ENCODE measurements at regions not wholly inside any gene's neighbourhood (a gene's known extent, or its start where the extent isn't known, plus 50 kb on each side); places are given as distances from the start of the nearest gene placed in this dataset.
"Not testable (repeated sequence)": the region's sequence is repeated elsewhere in the genome, so short reads cannot be mapped to it uniquely, and the experiment has no call there.

DNA sequence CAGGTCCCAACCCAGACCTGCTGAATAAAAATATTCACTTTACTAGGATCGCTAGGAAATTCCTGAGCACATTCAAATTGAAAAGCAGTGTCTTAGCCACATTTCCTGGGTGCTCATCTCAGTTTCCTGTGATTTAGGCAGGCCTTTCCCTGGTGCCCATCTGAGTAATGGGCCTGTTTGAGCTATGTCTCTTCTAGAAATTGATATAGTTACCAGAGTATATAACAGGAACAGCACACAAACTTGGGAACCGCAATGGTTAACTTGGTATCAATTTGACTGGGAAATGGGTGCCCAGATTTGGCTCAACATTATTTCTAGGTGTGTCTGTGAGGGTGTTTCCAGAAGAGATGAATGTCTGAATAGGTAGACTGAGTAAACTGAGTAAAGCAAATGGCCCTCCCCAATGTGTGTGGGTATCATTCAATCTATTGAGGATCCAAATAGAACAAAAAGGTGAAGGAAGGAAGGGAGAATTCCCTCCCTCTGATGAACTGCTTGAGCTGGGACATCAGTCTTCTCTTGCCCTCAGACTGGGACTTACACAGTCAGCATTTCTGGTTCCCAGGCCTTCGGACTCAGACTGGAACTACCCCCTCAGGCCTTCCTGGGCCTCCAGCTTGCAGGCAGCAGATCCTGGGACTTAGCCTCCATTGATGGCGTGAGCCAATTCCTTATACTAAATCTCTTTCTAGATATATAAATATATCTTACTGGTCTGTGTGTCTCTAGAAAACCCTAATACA lies 99.1 kb downstream of the CCDC71L start:
- no peak for ATAC-seq (ENCODE audit: low read depth)
- Mint-ChIP-seq H3K36me3 (no peaks in the 10 kb centered on the region), H3K4me3 (no peak overlapping the region), H3K27me3 (peaks cover 5% of the 10 kb centered on the region), H3K27ac (no peak overlapping the region), H3K9me3 (peaks cover 9% of the 10 kb centered on the region), H3K4me1 (peaks cover 2% of the 10 kb centered on the region)
- no peak for DNase-seq (ENCODE audit: low spot score in 2 of 2)

DNA sequence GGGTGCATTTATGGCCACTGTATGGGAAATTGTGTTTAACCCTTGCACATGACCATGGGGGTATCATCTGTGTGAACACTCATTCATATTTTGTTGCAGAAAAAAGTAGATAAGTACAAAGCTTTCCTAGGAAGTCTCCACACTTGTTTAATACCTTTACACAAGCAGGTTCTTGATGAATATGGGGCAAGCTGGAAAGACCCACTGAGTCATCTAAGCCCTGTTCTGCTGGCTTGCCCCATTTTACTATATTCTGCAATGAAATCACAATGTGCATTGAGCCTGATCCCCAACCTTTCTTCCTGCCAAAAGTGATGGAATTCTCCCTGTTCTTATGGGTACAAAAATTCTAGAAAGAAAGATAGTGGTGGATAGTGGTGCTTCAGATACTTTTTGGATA lies 99.8 kb downstream of the CCDC71L start:
- peaks cover 1% of the 10 kb centered on the region for H3K27me3 Mint-ChIP-seq
- peaks cover 7% of the 10 kb centered on the region for H3K4me1 Mint-ChIP-seq
- peaks cover 9% of the 10 kb centered on the region for H3K9me3 Mint-ChIP-seq
- H3K27ac Mint-ChIP-seq: no peak overlapping the region
- no peak for DNase-seq (ENCODE audit: low spot score in 2 of 2)
- no peak for ATAC-seq (ENCODE audit: low read depth)
- no peak overlapping the region for H3K4me3 Mint-ChIP-seq
- no peaks in the 10 kb centered on the region for H3K36me3 Mint-ChIP-seq

DNA sequence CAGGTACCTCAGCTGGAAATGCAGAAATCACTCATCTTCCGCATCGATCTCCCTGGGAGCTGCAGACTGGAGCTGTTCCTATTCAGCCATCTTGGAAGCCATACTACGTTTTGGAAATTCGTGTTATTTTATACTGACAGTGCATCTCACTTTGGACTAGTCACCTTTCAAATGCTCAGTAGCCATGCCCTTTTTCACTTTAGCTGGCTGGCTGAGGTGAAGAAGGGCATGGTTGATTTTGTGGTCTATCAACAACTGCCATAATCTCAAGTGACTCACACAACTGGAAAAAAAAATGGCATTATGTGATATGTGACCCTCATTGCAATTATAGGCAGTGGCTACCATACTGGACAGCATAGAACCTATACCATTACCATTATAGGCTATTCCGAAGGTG lies 100.5 kb downstream of the CCDC71L start:
- Mint-ChIP-seq H3K4me3 (no peak overlapping the region), H3K27ac (no peak overlapping the region), H3K36me3 (no peaks in the 10 kb centered on the region), H3K9me3 (peaks cover 9% of the 10 kb centered on the region), H3K27me3 (peaks cover 1% of the 10 kb centered on the region), H3K4me1 (peaks cover 8% of the 10 kb centered on the region)
- DNase-seq (ENCODE audit: low spot score in 2 of 2): no peak
- no peak for ATAC-seq (ENCODE audit: low read depth)

DNA sequence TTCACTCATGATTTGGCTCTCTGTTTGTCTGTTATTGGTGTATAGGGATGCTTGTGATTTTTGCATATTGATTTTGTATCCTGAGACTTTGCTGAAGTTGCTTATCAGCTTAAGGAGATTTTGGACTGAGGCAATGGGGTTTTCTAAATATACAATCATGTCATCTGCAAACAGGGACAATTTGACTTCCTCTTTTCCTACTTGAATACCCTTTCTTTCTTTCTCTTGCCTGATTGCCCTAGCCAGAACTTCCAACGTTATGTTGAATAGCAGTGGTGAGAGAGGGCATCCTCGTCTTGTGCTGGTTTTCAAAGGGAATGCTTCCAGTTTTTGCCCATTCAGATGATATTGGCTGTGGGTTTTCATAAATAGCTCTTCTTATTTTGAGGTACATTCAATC lies 104.7 kb downstream of the CCDC71L start:
- DNase-seq (ENCODE audit: low spot score in 2 of 2); H3K36me3 Mint-ChIP-seq; ATAC-seq (ENCODE audit: low read depth); H3K27ac Mint-ChIP-seq; H3K27me3 Mint-ChIP-seq; H3K4me3 Mint-ChIP-seq: not testable (repeated sequence)
- H3K4me1 Mint-ChIP-seq: peaks cover 29% of the 10 kb centered on the region
- H3K9me3 Mint-ChIP-seq: peaks cover 10% of the 10 kb centered on the region

DNA sequence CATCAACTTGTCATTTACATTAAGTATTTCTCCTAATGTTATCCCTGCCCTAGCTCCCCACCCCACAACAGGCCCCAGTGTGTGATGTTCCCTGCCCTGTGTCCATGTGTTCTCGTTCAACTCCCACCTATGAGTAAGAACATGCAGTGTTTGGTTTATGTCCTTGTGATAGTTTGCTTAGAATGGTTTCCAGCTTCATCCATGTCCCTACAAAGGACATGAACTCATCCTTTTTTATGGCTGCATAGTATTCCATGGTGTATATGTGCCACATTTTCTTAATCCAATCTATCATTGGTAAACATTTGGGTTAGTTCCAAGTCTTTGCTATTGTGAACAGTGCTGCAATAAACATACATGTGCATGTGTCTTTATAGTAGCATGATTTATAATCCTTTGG lies 106.3 kb downstream of the CCDC71L start:
- not testable (repeated sequence) for H3K4me3 Mint-ChIP-seq; ATAC-seq (ENCODE audit: low read depth); H3K27ac Mint-ChIP-seq; H3K27me3 Mint-ChIP-seq; H3K36me3 Mint-ChIP-seq; DNase-seq (ENCODE audit: low spot score in 2 of 2)
- Mint-ChIP-seq H3K9me3 (peaks cover 10% of the 10 kb centered on the region), H3K4me1 (peaks cover 29% of the 10 kb centered on the region)

DNA sequence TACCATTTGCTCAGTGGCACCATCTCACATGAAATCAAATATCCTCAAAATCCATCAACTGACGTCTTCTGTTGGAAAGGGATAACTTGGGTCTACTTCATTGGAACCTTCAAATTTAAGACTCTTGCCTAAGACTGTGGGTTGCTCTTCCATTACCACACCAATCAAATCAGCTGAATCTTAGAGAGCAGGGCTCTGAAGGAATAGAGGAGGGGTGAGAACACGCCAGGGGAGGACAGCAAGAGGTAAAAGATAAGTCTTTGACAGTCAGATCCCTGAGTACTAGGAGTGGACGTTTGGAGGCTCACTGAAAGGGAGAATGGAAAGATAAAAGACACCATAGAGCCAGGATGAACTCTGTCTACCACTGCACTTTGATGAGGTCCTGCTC lies 107.5 kb downstream of the CCDC71L start:
- Mint-ChIP-seq H3K36me3 (peaks cover 2% of the 10 kb centered on the region), H3K27me3 (no peaks in the 10 kb centered on the region), H3K4me3 (no peak overlapping the region), H3K27ac (peak overlapping the region; percentile 33), H3K9me3 (peaks cover 3% of the 10 kb centered on the region), H3K4me1 (peaks cover 27% of the 10 kb centered on the region)
- ATAC-seq (ENCODE audit: low read depth): no peak
- no peak for DNase-seq (ENCODE audit: low spot score in 2 of 2)

DNA sequence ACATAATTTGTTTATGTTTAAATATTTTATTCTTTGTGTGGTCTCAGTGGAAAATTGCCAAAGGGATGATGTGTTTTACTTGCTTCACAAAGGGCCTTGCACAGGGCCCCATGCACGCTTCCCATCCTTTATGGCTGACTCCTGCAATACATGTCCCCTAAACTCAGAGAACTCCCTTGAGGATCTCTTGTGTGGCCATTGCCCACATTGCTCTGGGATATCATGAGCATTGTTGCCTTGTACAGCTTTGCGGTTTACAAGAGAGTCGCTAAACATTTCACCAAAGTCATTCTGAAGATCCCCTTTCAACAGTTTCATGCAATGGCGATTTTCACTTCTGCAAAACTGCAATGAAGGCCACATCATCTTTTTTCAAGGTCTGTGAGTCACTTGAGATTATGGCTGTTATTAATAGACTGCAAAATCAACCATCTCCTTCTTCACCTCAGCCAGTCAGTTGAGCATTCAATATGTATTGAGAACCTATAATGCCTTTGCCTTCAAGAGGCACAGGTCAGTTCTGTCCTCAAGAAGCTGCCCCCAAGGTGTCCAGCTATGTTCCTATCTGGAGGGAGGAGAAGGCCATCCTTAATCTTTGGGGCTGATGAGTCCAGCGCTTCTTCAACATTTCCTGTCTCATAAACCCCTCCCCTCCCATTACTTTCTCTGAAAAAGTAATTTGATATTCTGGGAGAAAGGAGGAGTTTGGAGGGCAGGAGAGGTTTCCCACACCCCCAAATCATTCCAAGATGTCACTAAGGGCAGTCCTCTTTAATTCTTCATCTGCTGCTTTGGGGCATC lies 108.1 kb downstream of the CCDC71L start:
- Mint-ChIP-seq H3K27ac (peak overlapping the region; percentile 33), H3K4me3 (no peak overlapping the region), H3K36me3 (peaks cover 2% of the 10 kb centered on the region), H3K9me3 (peaks cover 2% of the 10 kb centered on the region), H3K4me1 (peaks cover 27% of the 10 kb centered on the region), H3K27me3 (no peaks in the 10 kb centered on the region)
- ATAC-seq (ENCODE audit: low read depth) (peak; percentile 97), DNase-seq (ENCODE audit: low spot score in 2 of 2) (peak; percentile 27 to 61)

DNA sequence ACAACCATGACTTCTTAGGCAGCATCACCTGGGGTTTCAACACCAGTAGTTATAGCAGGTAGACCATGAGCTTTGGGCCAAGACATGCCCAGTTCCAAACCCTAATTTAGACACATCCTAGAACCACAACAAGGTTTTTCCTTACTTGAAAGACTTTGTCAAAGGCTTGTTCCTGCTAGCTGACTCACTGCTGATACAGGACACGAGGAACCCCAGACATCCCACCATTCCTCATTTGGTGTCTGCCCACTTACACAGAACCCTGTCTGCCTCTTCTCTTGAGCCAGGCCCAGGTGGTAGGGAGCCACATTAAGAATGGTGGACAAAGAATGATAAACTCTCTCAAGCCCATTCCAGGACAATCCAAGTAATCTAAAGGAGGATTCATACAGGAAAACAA lies 109.0 kb downstream of the CCDC71L start:
- Mint-ChIP-seq H3K4me1 (peaks cover 27% of the 10 kb centered on the region), H3K36me3 (peaks cover 2% of the 10 kb centered on the region), H3K27ac (no peak overlapping the region), H3K4me3 (peak overlapping the region; percentile 18), H3K27me3 (no peaks in the 10 kb centered on the region), H3K9me3 (peaks cover 2% of the 10 kb centered on the region)
- DNase-seq (ENCODE audit: low spot score in 2 of 2) (no peak), ATAC-seq (ENCODE audit: low read depth) (no peak)

DNA sequence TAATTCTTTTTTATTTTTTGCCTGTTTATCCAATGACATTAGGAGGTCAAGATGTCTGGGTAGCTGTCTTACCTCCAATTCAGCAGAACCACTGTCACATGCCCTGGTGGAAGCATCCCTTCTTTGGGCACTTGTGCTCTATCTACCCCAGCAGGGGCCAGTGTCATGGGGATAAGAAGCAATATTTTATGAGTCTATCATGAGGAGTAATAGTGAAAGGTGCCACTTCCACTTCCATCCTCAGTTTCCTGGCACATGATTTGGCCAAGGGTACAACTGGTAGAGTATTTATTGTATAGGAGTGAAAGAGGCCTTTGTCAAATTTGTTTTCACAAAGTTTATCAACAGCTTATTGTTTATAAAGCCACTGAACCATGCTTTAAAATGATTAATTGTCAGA lies 112.5 kb downstream of the CCDC71L start:
- H3K4me3 Mint-ChIP-seq: no peak overlapping the region
- H3K4me1 Mint-ChIP-seq: peaks cover 17% of the 10 kb centered on the region
- no peaks in the 10 kb centered on the region for H3K9me3 Mint-ChIP-seq
- no peak overlapping the region for H3K27ac Mint-ChIP-seq
- H3K36me3 Mint-ChIP-seq: no peaks in the 10 kb centered on the region
- no peak for DNase-seq (ENCODE audit: low spot score in 2 of 2)
- no peaks in the 10 kb centered on the region for H3K27me3 Mint-ChIP-seq
- no peak for ATAC-seq (ENCODE audit: low read depth)

DNA sequence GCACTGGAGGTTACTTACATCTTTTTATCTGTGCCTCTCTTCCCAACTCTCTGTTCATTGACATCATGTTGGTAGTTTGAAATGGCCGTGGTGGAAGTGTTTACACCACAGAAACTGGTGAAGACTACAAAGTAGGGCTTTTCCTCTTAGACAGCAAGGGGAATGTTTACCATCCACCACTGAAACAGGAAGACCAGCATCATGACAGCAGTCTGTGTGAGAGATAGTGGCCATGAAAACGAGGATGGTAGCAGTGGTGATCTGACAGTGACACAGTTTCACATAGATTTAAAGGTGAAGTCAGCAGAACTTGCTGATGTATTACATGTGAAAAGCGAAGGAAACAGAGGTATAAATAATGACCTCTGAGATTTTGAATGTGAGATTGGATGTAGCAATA lies 115.7 kb downstream of the CCDC71L start:
- peaks cover 5% of the 10 kb centered on the region for H3K4me1 Mint-ChIP-seq
- H3K27ac Mint-ChIP-seq: no peak overlapping the region
- no peaks in the 10 kb centered on the region for H3K27me3 Mint-ChIP-seq
- ATAC-seq (ENCODE audit: low read depth) (no peak), DNase-seq (ENCODE audit: low spot score in 2 of 2) (no peak)
- H3K36me3 Mint-ChIP-seq: no peaks in the 10 kb centered on the region
- H3K9me3 Mint-ChIP-seq: no peaks in the 10 kb centered on the region
- no peak overlapping the region for H3K4me3 Mint-ChIP-seq

DNA sequence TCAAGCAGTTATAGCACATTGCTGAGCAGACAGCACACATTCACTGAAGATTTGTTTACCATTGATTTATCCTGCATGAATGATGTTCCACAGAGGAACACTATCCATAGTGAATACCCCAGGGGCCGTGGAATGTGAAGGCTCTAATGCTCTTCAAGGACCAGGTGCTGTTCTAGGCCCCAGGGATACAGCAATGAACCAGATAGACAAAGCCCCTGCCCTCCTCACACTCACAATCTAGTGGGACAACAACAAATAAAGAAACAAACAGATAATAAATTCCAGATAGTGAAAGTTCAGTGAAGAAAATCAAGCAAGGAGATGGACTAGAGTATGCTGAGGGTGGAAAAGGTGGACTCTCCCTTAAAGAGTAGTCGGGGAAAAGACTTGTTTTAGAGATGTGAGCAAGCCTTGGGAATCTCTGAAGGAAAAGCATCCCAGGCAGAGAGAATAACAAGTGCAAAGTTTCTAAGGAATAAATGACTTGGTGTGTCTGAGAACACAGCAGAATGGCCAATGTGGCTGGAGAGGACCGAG lies 117.7 kb downstream of the CCDC71L start:
- H3K9me3 Mint-ChIP-seq: no peaks in the 10 kb centered on the region

DNA sequence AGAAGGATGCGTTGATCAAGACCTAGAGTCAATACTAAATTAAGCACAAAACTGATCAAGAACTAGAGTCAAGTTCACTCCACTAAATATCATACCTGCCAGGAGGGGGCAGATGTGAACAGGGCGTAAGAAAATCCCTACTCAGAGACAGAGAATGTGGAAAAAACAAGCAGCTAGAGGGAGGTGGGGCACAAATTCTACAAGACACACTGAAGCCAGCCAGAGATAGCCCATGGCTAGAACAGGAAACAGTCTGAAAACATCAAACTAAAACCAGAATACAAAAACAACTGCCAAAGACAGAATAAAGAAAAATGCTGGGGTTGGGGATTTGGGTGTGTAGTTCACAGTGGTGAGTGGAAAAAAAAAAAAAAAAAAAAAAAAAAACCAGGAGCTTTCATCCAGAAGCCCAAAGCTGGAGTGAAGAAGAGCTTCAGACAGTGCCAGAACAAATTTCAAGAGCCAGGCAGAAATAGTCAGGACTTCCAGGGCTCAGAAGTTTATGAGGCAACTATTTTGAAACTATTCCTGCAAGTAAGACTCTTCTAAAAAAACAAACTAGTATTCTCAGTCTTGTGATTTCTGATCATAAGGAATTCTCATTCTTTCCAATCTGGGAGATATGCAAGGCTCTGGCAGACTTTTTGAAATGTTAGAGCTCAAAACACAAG lies 118.3 kb downstream of the CCDC71L start:
- no peak overlapping the region for H3K4me3 Mint-ChIP-seq
- ATAC-seq (ENCODE audit: low read depth) (peak; percentile 81), DNase-seq (ENCODE audit: low spot score in 2 of 2) (peak; percentile 29 to 33)
- no peak overlapping the region for H3K27ac Mint-ChIP-seq
- peaks cover 5% of the 10 kb centered on the region for H3K4me1 Mint-ChIP-seq
- no peaks in the 10 kb centered on the region for H3K36me3 Mint-ChIP-seq
- H3K27me3 Mint-ChIP-seq: no peaks in the 10 kb centered on the region
- no peaks in the 10 kb centered on the region for H3K9me3 Mint-ChIP-seq

More for the DNA sequence above, 117.7 kb downstream of the CCDC71L start:
- H3K27me3 Mint-ChIP-seq: no peaks in the 10 kb centered on the region
- peaks cover 5% of the 10 kb centered on the region for H3K4me1 Mint-ChIP-seq
- no peak overlapping the region for H3K4me3 Mint-ChIP-seq
- H3K27ac Mint-ChIP-seq: no peak overlapping the region
- no peak for DNase-seq (ENCODE audit: low spot score in 2 of 2)
- H3K36me3 Mint-ChIP-seq: no peaks in the 10 kb centered on the region
- ATAC-seq (ENCODE audit: low read depth): no peak

DNA sequence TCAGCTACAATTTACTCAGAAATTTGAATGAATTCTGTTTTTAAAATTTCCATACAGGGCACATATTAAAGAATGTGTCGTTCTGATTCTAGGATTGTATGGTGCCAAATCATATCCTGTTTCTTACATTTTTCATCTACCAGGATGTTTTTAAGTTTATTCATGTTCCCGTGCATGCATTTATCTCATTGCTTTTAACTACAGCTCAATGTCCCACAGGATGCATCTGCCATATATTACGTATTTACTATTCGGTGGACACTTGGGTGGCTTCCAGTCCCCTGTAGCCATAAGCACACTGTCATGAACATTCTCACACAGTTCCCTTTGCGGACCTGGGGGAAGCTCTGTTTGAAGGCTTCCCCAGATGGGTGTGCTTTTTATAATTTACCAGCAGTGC lies 122.3 kb downstream of the CCDC71L start:
- H3K27ac Mint-ChIP-seq: no peak overlapping the region
- peaks cover 2% of the 10 kb centered on the region for H3K9me3 Mint-ChIP-seq
- ATAC-seq (ENCODE audit: low read depth) (no peak), DNase-seq (ENCODE audit: low spot score in 2 of 2) (no peak)
- peaks cover 8% of the 10 kb centered on the region for H3K4me1 Mint-ChIP-seq
- H3K4me3 Mint-ChIP-seq: no peak overlapping the region
- no peaks in the 10 kb centered on the region for H3K36me3 Mint-ChIP-seq
- no peaks in the 10 kb centered on the region for H3K27me3 Mint-ChIP-seq

DNA sequence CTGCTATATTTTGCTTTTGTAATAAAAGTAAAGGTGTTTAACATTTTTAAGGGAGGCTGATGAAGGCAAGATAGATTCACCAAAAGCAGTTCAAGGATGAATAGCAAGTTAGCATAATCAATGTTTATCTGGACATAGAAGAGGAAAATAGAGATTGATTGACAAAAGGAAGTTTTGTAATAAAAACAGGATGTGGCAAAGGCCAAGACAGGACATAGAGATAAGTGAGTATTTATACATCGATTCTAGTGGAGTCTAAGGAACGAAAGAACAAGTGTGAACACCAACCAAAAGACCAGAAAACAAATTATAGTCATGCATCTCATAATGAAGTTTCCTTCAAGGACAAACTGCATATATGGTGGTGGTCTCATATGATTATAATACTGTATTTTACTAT lies 123.8 kb downstream of the CCDC71L start:
- no peak overlapping the region for H3K27ac Mint-ChIP-seq
- H3K27me3 Mint-ChIP-seq: no peaks in the 10 kb centered on the region
- peaks cover 3% of the 10 kb centered on the region for H3K4me1 Mint-ChIP-seq
- no peak overlapping the region for H3K4me3 Mint-ChIP-seq
- peaks cover 2% of the 10 kb centered on the region for H3K9me3 Mint-ChIP-seq
- DNase-seq (ENCODE audit: low spot score in 2 of 2): no peak
- H3K36me3 Mint-ChIP-seq: no peaks in the 10 kb centered on the region
- no peak for ATAC-seq (ENCODE audit: low read depth)

Measured in memory B cell (primary cell).